GM06990 (cell line): ENCODE measurements at regions not wholly inside any gene's neighbourhood (a gene's known extent, or its start where the extent isn't known, plus 50 kb on each side); places are given as distances from the start of the nearest gene placed in this dataset.
"Not testable (repeated sequence)": the region's sequence is repeated elsewhere in the genome, so short reads cannot be mapped to it uniquely, and the experiment has no call there.

Experiments used
- DNase-seq: peaks from one replicate; pipeline ENCODE4 v3.0.0-alpha.2; 2011; ENCODE audit not compliant: insufficient read length; ENCODE audit errors: extremely low read depth
- H3K27me3 ChIP-seq: replicated peaks from 2 replicates; pipeline ENCODE4 v1.6.0; 2011; ENCODE audit warnings: low read length; ENCODE audit not compliant: control insufficient read depth, insufficient read depth
- H3K36me3 ChIP-seq: 2 replicates; pipeline ENCODE4 v1.5.1; 2011; ENCODE audit warnings: low read length; ENCODE audit not compliant: control insufficient read depth, insufficient read depth
- H3K4me3 ChIP-seq: replicated peaks from 2 replicates; pipeline ENCODE4 v1.5.1; 2011; ENCODE audit warnings: low read depth, mild to moderate bottlenecking, control low read depth, low read length
- CTCF ChIP-seq: IDR thresholded peaks from 2 replicates; pipeline ENCODE4 v1.5.1; 2011; ENCODE audit warnings: low read length, control low read depth, mild to moderate bottlenecking, inconsistent platforms; ENCODE audit not compliant: insufficient read depth, poor library complexity, severe bottlenecking

- H3K36me3 ChIP-seq: no peaks in the 10 kb centered on the region
- no peak for DNase-seq
- H3K4me3 ChIP-seq: no peak overlapping the region
- no peaks in the 10 kb centered on the region for H3K27me3 ChIP-seq
- TF ChIP-seq CTCF: no peak
Measured at GRCh38 chrX:104391906-104392305, 137.2 kb upstream of the ESX1 start.

GRCh38 chrX:104376937-104377336 lies 122.2 kb upstream of the ESX1 start:
- DNase-seq: no peak
- Histone ChIP-seq H3K36me3 (no peaks in the 10 kb centered on the region), H3K27me3 (no peaks in the 10 kb centered on the region), H3K4me3 (no peak overlapping the region)
- no peak for TF ChIP-seq CTCF

- no peaks in the 10 kb centered on the region for H3K27me3 ChIP-seq
- no peak for TF ChIP-seq CTCF
- H3K4me3 ChIP-seq: no peak overlapping the region
- no peak for DNase-seq
- no peaks in the 10 kb centered on the region for H3K36me3 ChIP-seq
Measured at GRCh38 chrX:104372547-104372946, 117.8 kb upstream of the ESX1 start.

GRCh38 chrX:104370089-104370488 lies 115.4 kb upstream of the ESX1 start:
- no peak for TF ChIP-seq CTCF
- Histone ChIP-seq H3K27me3 (no peaks in the 10 kb centered on the region), H3K4me3 (no peak overlapping the region), H3K36me3 (no peaks in the 10 kb centered on the region)
- no peak for DNase-seq

GRCh38 chrX:104360774-104361173 lies 106.0 kb upstream of the ESX1 start:
- not testable (repeated sequence) for H3K36me3 ChIP-seq, DNase-seq, H3K27me3 ChIP-seq, H3K4me3 ChIP-seq

GRCh38 chrX:104359124-104359523 lies 104.4 kb upstream of the ESX1 start:
- no peak for TF ChIP-seq CTCF
- no peak overlapping the region for H3K4me3 ChIP-seq
- H3K27me3 ChIP-seq: no peaks in the 10 kb centered on the region
- no peaks in the 10 kb centered on the region for H3K36me3 ChIP-seq
- no peak for DNase-seq
